Endodermal cell (in vitro differentiated cells): ENCODE measurements at regions not wholly inside any gene's neighbourhood (a gene's known extent, or its start where the extent isn't known, plus 50 kb on each side); places are given as distances from the start of the nearest gene placed in this dataset.

Experiments
- DNase-seq: peaks from one replicate; pipeline ENCODE4 v3.0.0-alpha.2; 2017
- H3K27ac ChIP-seq: 2 replicates; pipeline ENCODE4 v1.5.1; 2013; ENCODE audit warnings: mild to moderate bottlenecking, low read depth, low read length, moderate library complexity
- H3K27me3 ChIP-seq: 2 replicates; pipeline ENCODE4 v1.6.1; 2013; ENCODE audit warnings: mild to moderate bottlenecking, low read length, moderate library complexity; ENCODE audit not compliant: insufficient read depth, control insufficient read depth, poor library complexity, severe bottlenecking
- H3K36me3 ChIP-seq: 2 replicates; pipeline ENCODE4 v1.7.0; 2013; ENCODE audit warnings: mild to moderate bottlenecking, low read length, moderate library complexity; ENCODE audit not compliant: control insufficient read depth, insufficient read depth
- H3K4me1 ChIP-seq: one replicate; pipeline ENCODE4 v1.7.0; 2013; ENCODE audit warnings: low read length; ENCODE audit not compliant: control insufficient read depth, insufficient read depth
- H3K4me3 ChIP-seq: 2 replicates; pipeline ENCODE4 v1.5.1; 2013; ENCODE audit warnings: mild to moderate bottlenecking, low read length, moderate library complexity
- H3K9ac ChIP-seq: 2 replicates; pipeline ENCODE4 v1.6.1; 2013; ENCODE audit warnings: mild to moderate bottlenecking, low read length, moderate library complexity; ENCODE audit not compliant: poor library complexity, severe bottlenecking; ENCODE audit errors: extremely low read depth
- H3K9me3 ChIP-seq: 2 replicates; pipeline ENCODE4 v1.6.1; 2013; ENCODE audit warnings: mild to moderate bottlenecking, low read length, moderate library complexity; ENCODE audit not compliant: control insufficient read depth
- H3K27ac Mint-ChIP-seq: 2 replicates; pipeline ENCODE4 v1.8.0; 2020; ENCODE audit warnings: mixed read lengths
- H3K27me3 Mint-ChIP-seq: 2 replicates; pipeline ENCODE4 v1.8.0; 2021; ENCODE audit warnings: mild to moderate bottlenecking, mixed read lengths; ENCODE audit not compliant: insufficient read depth
- H3K36me3 Mint-ChIP-seq: 2 replicates; pipeline ENCODE4 v1.8.0; 2020; ENCODE audit warnings: low read depth, mixed read lengths
- H3K4me1 Mint-ChIP-seq: 2 replicates; pipeline ENCODE4 v1.8.0; 2020; ENCODE audit warnings: mixed read lengths
- H3K4me3 Mint-ChIP-seq: 2 replicates; pipeline ENCODE4 v1.8.0; 2020; ENCODE audit warnings: mild to moderate bottlenecking, moderate library complexity, mixed read lengths
- H3K9me3 Mint-ChIP-seq: 2 replicates; pipeline ENCODE4 v1.8.0; 2020; ENCODE audit warnings: mild to moderate bottlenecking, mixed read lengths
- CTCF ChIP-seq: fragments of 200-600 bp; sonication (generic); conservative IDR thresholded peaks from 2 replicates; pipeline ENCODE4 v1.5.0; 2021; ENCODE audit warnings: antibody characterized with exemption, mild to moderate bottlenecking
- WGBS, 2 experiments: methylation state at CpG; one replicate each; pipeline versions ENCODE4 v1.1.5 to v1.1.7; 2013; ENCODE audit warnings: missing lambda C conversion rate in 2 of 2, mixed read lengths in 1 of 2; ENCODE audit not compliant: insufficient coverage in 1 of 2, insufficient read length in 1 of 2; 5-methylcytosine and 5-hydroxymethylcytosine counted together

DNA sequence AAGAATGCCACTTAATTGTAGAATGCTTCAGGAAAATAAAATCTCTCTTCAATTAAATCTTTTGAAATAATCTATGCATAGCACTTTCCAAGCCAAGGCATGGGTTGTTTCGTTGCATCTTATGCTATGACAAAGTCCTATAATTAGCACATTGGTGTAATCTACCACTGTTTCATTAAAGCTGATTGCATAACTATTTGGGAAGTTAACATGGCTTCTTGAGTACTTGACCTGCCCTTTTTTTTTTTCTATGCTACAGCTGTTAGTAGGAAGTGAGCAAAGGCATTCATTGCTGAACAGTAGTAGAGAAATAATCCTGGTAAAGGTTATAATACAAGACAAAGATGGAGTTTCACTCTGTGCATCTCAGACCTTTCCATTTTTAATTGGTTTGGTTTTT, 557.2 kb upstream of the CELF2 start:
- Mint-ChIP-seq H3K9me3 (no peaks in the 10 kb centered on the region), H3K27ac (no peak overlapping the region)

DNA sequence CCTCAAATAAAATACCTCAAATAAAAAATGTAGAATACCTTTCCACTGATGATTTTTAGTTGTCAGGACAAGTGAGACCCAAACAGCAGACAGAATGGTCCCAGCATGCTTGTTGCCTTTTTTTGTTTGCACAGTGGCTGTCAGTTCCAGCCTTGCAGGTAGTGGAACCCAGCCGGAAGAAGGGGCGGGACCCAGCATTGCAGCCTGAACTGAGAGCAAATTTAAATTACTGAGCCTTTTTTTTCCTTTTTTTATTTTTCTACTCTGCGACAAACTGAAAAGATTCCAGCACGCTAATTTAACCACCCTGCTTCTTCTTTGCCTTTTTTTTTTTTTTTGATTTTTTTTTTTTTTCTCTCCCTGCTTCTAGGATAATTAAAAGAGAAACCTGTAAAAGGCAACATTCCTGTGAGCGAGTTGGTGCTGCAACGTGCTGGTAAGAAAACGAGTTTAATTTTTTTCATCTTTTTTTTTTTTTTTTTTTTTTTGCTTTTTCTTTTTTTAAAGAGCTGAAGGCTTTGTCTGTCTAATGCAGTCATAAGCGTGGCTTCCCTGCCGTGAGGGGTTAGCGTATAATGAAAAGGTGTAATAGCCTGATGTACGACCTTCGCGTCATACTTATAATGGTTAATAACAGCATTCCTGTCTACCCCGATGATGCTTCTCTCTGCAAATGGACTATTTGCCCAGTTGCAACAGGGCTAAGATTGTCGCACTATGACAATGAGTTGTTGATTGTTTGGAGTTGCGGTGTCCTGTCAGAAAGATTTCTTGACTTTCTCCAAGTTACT, 555.3 kb upstream of the CELF2 start:
- no peaks in the 10 kb centered on the region for H3K27me3 Mint-ChIP-seq
- no peak overlapping the region for H3K27ac Mint-ChIP-seq
- no peaks in the 10 kb centered on the region for H3K9me3 Mint-ChIP-seq
- H3K9me3 ChIP-seq, result no peaks in the 10 kb centered on the region
- TF ChIP-seq CTCF, result no peak
- no peak overlapping the region for H3K27ac ChIP-seq
- H3K4me3 Mint-ChIP-seq, result no peak overlapping the region
- H3K36me3 ChIP-seq, result no peaks in the 10 kb centered on the region
- peak; percentile 47 for DNase-seq
- no peak overlapping the region for H3K4me3 ChIP-seq
- H3K4me1 ChIP-seq, result no peaks in the 10 kb centered on the region
- peaks cover 11% of the 10 kb centered on the region for H3K4me1 Mint-ChIP-seq
- H3K27me3 ChIP-seq, result no peaks in the 10 kb centered on the region
- WGBS, 2 experiments, result 89 to 92% methylated on average over 8 to 16 of the region's 16 CpGs
- H3K36me3 Mint-ChIP-seq, result no peaks in the 10 kb centered on the region
- no peak overlapping the region for H3K9ac ChIP-seq

More for the DNA sequence above, 557.2 kb upstream of the CELF2 start:
- Histone ChIP-seq H3K4me3 (no peak overlapping the region), H3K4me1 (no peaks in the 10 kb centered on the region), H3K9ac (no peak overlapping the region), H3K27ac (no peak overlapping the region), H3K36me3 (no peaks in the 10 kb centered on the region), H3K9me3 (no peaks in the 10 kb centered on the region), H3K27me3 (no peaks in the 10 kb centered on the region)
- H3K4me1 Mint-ChIP-seq, result peaks cover 11% of the 10 kb centered on the region
- no peak for TF ChIP-seq CTCF
- no peak overlapping the region for H3K4me3 Mint-ChIP-seq
- no peaks in the 10 kb centered on the region for H3K27me3 Mint-ChIP-seq
- no peak for DNase-seq
- H3K36me3 Mint-ChIP-seq, result no peaks in the 10 kb centered on the region
- WGBS, 2 experiments, result 88 to 100% methylated on average over 1 of the region's 1 CpG

DNA sequence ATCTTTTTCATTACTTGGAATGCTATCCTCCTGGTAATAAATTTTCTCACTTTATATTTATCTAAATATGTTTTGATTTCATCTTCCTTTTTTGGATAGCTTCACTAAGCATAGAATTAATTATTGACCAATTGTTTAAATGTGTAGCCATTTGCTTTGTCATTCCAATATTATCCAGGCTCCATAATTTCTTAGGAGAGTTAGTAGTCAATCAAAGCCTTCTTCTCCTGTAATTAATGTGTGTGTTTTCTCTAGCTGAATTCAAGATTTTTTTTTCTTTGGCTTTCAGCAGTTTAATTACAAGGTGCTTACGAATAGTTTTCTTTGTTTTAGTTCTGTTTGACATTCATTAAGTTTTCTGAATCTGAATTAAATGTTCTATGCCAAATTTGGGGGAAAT, 545.9 kb upstream of the CELF2 start:
- Mint-ChIP-seq H3K36me3 (peaks cover 3% of the 10 kb centered on the region), H3K27me3 (no peaks in the 10 kb centered on the region), H3K4me1 (peaks cover 12% of the 10 kb centered on the region), H3K9me3 (peaks cover 26% of the 10 kb centered on the region), H3K27ac (no peak overlapping the region), H3K4me3 (no peak overlapping the region)
- no peaks in the 10 kb centered on the region for H3K36me3 ChIP-seq
- no peak overlapping the region for H3K27ac ChIP-seq
- no peak overlapping the region for H3K9ac ChIP-seq
- H3K27me3 ChIP-seq, result no peaks in the 10 kb centered on the region
- no peaks in the 10 kb centered on the region for H3K4me1 ChIP-seq
- no peak for DNase-seq
- TF ChIP-seq CTCF, result no peak
- no peak overlapping the region for H3K4me3 ChIP-seq
- H3K9me3 ChIP-seq, result peaks cover 21% of the 10 kb centered on the region
- 90% methylated on average over 1 of the region's 1 CpG; no CpG with 5 or more reads in 1 of the 2 experiments for WGBS, 2 experiments
